Endothelial cell (in vitro differentiated cells): ENCODE measurements at regions not wholly inside any gene's neighbourhood (a gene's known extent, or its start where the extent isn't known, plus 50 kb on each side); places are given as distances from the start of the nearest gene placed in this dataset.

ENCODE experiments used
- DNase-seq: peaks from one replicate; pipeline ENCODE4 v3.0.0; 2021; ENCODE audit warnings: low spot score
- H3K27ac Mint-ChIP-seq: one replicate; pipeline ENCODE4 v1.8.0; 2021; ENCODE audit warnings: mixed read lengths, inconsistent platforms; ENCODE audit not compliant: unreplicated experiment
- H3K27me3 Mint-ChIP-seq: one replicate; pipeline ENCODE4 v1.8.0; 2021; ENCODE audit warnings: mild to moderate bottlenecking, moderate library complexity, mixed read lengths, inconsistent platforms; ENCODE audit not compliant: unreplicated experiment
- H3K36me3 Mint-ChIP-seq: one replicate; pipeline ENCODE4 v1.8.0; 2021; ENCODE audit warnings: mild to moderate bottlenecking, low read depth, mixed read lengths, inconsistent platforms; ENCODE audit not compliant: unreplicated experiment
- H3K4me1 Mint-ChIP-seq: one replicate; pipeline ENCODE4 v1.8.0; 2021; ENCODE audit warnings: mild to moderate bottlenecking, mixed read lengths, inconsistent platforms; ENCODE audit not compliant: unreplicated experiment
- H3K4me3 Mint-ChIP-seq: one replicate; pipeline ENCODE4 v1.8.0; 2021; ENCODE audit warnings: mild to moderate bottlenecking, mixed read lengths, inconsistent platforms; ENCODE audit not compliant: unreplicated experiment
- H3K9me3 Mint-ChIP-seq: one replicate; pipeline ENCODE4 v1.8.0; 2021; ENCODE audit warnings: mixed read lengths, inconsistent platforms; ENCODE audit not compliant: unreplicated experiment
- CTCF ChIP-seq: fragments of 200-600 bp; sonication (generic); IDR thresholded peaks from one replicate; pipeline ENCODE4 v1.5.0; 2021; ENCODE audit warnings: antibody characterized with exemption; ENCODE audit not compliant: unreplicated experiment

DNA sequence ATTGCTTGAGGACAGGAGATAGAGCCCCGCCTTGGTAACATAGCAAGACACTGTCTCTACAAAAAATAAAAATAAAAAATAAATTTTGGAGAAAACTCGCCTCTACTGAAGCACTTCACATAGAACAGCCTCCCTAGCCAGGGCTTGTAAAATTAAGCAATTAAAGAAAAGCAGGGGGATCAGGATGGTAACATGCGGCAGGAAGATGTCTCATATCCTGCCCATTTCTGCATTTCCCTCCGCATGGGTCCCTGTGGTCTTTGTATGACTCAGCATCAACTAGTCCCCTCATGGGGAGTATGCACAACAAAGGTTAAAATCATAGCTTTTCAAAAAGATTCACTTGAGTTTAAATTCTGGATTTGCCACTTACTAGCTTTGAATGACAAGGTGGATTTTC is 379.0 kb downstream of the EPHA7 start:
- Mint-ChIP-seq H3K4me3 (no peak overlapping the region), H3K27ac (no peak overlapping the region), H3K9me3 (peaks cover 4% of the 10 kb centered on the region), H3K4me1 (peaks cover 6% of the 10 kb centered on the region), H3K36me3 (no peaks in the 10 kb centered on the region), H3K27me3 (no peaks in the 10 kb centered on the region)
- no peak for TF ChIP-seq CTCF
- no peak for DNase-seq

DNA sequence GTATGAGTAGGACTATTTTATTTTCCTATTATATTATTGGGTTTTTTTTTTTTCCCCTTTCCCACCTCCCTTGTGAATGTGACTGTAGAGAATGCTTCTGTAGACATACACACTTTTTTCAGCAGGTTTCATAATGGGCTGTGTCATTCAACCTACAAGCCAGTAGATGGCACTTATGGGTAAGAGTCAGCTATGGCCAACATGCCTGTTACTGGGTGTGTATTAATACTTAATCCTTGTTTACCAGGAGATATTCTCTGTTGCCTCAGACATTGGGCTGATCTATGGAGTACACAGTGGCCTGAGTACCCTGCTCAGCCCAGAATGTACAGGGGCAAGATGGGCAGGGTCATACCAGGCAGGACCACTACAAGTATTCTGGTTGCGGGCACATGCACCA is 382.5 kb downstream of the EPHA7 start:
- Mint-ChIP-seq H3K27ac (no peak overlapping the region), H3K36me3 (no peaks in the 10 kb centered on the region), H3K9me3 (peaks cover 4% of the 10 kb centered on the region), H3K27me3 (no peaks in the 10 kb centered on the region), H3K4me1 (peaks cover 4% of the 10 kb centered on the region), H3K4me3 (no peak overlapping the region)
- no peak for DNase-seq
- TF ChIP-seq CTCF: peak; percentile 32

- TF ChIP-seq CTCF: no peak
- Mint-ChIP-seq H3K36me3 (no peaks in the 10 kb centered on the region), H3K27ac (no peak overlapping the region), H3K4me3 (no peak overlapping the region), H3K4me1 (peaks cover 4% of the 10 kb centered on the region), H3K27me3 (no peaks in the 10 kb centered on the region), H3K9me3 (peaks cover 4% of the 10 kb centered on the region)
- DNase-seq: no peak
Measured at GRCh38 chr6:93035756-93036155, 383.6 kb downstream of the EPHA7 start.

DNA sequence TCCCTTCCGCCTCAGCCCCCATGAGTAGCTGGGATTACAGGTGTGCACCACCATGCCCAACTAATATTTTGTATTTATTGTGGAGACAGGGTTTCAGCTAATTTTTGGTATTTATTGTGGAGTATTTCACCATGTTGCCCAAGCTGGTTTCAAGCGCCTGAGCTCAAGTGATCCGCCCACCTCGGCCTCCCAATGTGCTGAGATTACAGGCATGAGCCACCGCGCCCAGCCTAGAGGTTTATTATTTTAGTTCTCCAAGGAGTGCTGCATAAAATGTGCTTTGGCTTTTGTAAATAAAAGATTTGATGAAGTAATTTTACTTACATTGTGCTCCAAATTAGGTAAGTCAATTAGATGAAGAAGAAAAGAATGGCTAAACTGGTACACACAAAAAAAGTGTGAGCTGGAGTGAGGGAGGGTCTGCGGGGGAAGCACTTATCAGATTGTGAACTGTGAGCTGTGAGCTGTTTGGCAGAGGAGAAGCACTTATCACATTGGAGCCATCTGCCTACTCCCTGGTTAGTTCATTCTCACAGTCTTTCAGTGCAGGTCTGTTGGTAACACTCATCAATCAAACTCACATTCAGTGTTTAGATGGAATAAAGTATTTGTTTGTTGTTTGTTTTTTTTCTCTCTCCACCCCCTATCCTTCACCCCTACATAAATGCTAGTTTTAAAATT is 398.0 kb downstream of the EPHA7 start:
- Mint-ChIP-seq H3K27ac (no peak overlapping the region), H3K4me3 (no peak overlapping the region), H3K36me3 (no peaks in the 10 kb centered on the region), H3K4me1 (no peaks in the 10 kb centered on the region), H3K27me3 (no peaks in the 10 kb centered on the region), H3K9me3 (no peaks in the 10 kb centered on the region)
- no peak for DNase-seq
- TF ChIP-seq CTCF: no peak

DNA sequence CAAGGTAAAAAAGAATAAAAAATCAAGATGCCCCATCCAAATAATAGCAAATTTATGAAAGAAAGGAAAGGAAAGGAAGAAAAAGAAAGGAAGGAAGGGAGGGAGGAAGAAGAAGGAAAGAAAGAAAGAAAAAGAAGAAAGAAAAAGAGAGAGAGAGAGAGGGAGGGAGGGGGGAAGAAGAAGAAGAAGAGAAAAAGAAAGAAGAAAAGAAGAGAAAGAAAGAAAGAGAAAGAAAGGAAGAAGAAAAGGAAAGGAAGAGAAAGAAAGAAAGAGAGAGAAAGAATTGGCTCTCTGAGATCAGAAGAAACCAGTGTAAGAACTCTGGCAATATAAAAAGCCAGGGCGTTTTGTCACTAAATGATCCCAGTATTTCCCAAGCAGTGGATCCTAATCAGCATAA is 401.7 kb downstream of the EPHA7 start:
- no peaks in the 10 kb centered on the region for H3K27me3 Mint-ChIP-seq
- H3K9me3 Mint-ChIP-seq: no peaks in the 10 kb centered on the region
- no peaks in the 10 kb centered on the region for H3K36me3 Mint-ChIP-seq
- no peak for TF ChIP-seq CTCF
- no peaks in the 10 kb centered on the region for H3K4me1 Mint-ChIP-seq
- no peak for DNase-seq
- no peak overlapping the region for H3K4me3 Mint-ChIP-seq
- H3K27ac Mint-ChIP-seq: no peak overlapping the region
